ENCODE measurements at regions not wholly inside any gene's neighbourhood (a gene's known extent, or its start where the extent isn't known, plus 50 kb on each side); places are given as distances from the start of the nearest gene placed in this dataset.

DNA sequence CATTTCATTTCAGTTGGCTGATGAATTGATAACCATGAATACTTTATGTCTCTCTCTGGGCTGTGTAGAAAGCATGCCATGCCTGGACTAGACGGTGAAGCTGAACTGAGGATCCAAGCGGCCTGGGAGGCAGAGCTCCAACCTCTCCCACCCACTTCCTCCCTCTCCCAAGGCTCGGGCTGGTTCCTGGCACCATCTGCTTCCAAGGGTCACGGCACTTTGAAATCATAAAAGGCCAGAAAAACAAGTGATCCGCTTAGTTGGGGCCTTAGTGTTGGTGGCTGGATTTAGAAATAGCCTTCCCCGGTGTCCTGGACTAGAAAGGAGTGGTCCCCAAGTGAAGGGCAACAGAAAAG, 202.4 kb upstream of the PMEPA1 start:
- Histone ChIP-seq H3K14ac (ENCODE audit: insufficient read length) (no peak overlapping the region), H3K9ac (replicated peaks in 1 of 4; ENCODE audit: extremely low read depth in 1 of 4, low read depth in 3 of 4, low read length in 3 of 4) (no peak overlapping the region), H4K91ac (replicated peaks; ENCODE audit: insufficient read length, low read length) (no peak overlapping the region), H3K4me1 (replicated peaks in 1 of 4; ENCODE audit: control insufficient read depth in 3 of 4, insufficient read depth in 4 of 4, low read length in 3 of 4) (0 out of 7 replicates have a peak, but pooled peaks cover 0 to 2% (median 0%) of the 10 kb centered on the region in 4 experiments), H4K5ac (ENCODE audit: insufficient read length, low read depth, low read length) (no peak overlapping the region), H3K4me2 (ENCODE audit: insufficient read depth in 1 of 2, low read depth in 2 of 2, low read length in 2 of 2) (no peak overlapping the region), H3K4ac (replicated peaks; ENCODE audit: insufficient read length, low read depth, low read length) (no peak overlapping the region), H3K79me2 (ENCODE audit: control insufficient read depth in 1 of 2, insufficient read depth in 2 of 2, low read length in 2 of 2) (no peaks in the 10 kb centered on the region), H3K4me3 (ENCODE audit: extremely low read depth in 1 of 4, insufficient read depth in 2 of 4, low read depth in 3 of 4, low read length in 4 of 4) (no peak overlapping the region), H3K23me2 (ENCODE audit: low read depth, low read length) (no peaks in the 10 kb centered on the region), H3K36me3 (ENCODE audit: control insufficient read depth in 2 of 4, insufficient read depth in 4 of 4, low read length in 3 of 4) (no peaks in the 10 kb centered on the region), H2BK120ac (replicated peaks; ENCODE audit: low read depth, low read length) (no peak overlapping the region), H2BK15ac (ENCODE audit: low read length) (no peak overlapping the region), H3K23ac (ENCODE audit: insufficient read length) (no peak overlapping the region), H3K27ac (ENCODE audit: low read depth, low read length) (no peak overlapping the region), H2AK5ac (ENCODE audit: low read depth, low read length) (no peak overlapping the region), H3K79me1 (ENCODE audit: low read depth, low read length) (no peaks in the 10 kb centered on the region), H2BK20ac (ENCODE audit: low read length) (no peak overlapping the region), H3K27me3 (replicated peaks in 1 of 4; ENCODE audit: control insufficient read depth in 3 of 4, extremely low read depth in 1 of 4, insufficient read depth in 3 of 4, low read length in 3 of 4) (no peaks in the 10 kb centered on the region), H3K18ac (ENCODE audit: extremely low read depth, low read length) (no peak overlapping the region), H4K20me1 (replicated peaks in 1 of 2; ENCODE audit: control insufficient read depth in 1 of 2, insufficient read depth in 2 of 2, low read length in 2 of 2) (no peaks in the 10 kb centered on the region), H3K9me3 (ENCODE audit: insufficient read depth in 2 of 2, low read depth in 1 of 2, low read length in 1 of 2) (no peaks in the 10 kb centered on the region), H2AFZ (ENCODE audit: low read length) (no peak overlapping the region), H2BK5ac (ENCODE audit: low read depth, low read length) (no peak overlapping the region), H4K8ac (ENCODE audit: extremely low read depth, insufficient read depth, low read length) (no peak overlapping the region), H3K56ac (replicated peaks; ENCODE audit: insufficient read length, low read depth, low read length) (no peak overlapping the region), H2BK12ac (ENCODE audit: low read depth, low read length) (no peak overlapping the region)
- ChIA-PET CTCF (ENCODE audit: partially characterized antibody) (no interaction called here), POLR2A (ENCODE audit: partially characterized antibody) (interaction anchor here (1.2 kb wide), 1 partner anchor 202 kb away, joined by 3 read pairs; the partner anchor contains the start of gene PMEPA1)
- DNase-seq (ENCODE audit: low read depth in 1 of 2, low spot score in 2 of 2) (no peak), FAIRE-seq (no peak)
- WGBS, 2 experiments (ENCODE audit: extremely low coverage in 1 of 2, insufficient coverage in 1 of 2, insufficient read length in 1 of 2, insufficient replicate concordance in 2 of 2, low coverage in 1 of 2, low lambda C conversion rate in 2 of 2, missing lambda C conversion rate in 1 of 2), result 71% methylated on average over 6 of the region's 6 CpGs; no CpG with 5 or more reads in 1 of the 2 experiments
- TF ChIP-seq SRF (IDR thresholded peaks at IDR 0.05; ENCODE audit: low read depth, low read length), result no peak
- TF ChIP-seq PHF8 (conservative IDR thresholded peaks at IDR 0.05; ENCODE audit: low read depth, low read length), result no peak
- TF ChIP-seq CREB1 (IDR thresholded peaks at IDR 0.05), result no peak
- no peak for TF ChIP-seq EGR1 (IDR thresholded peaks at IDR 0.05; ENCODE audit: borderline replicate concordance, low read depth, low read length)
- TF ChIP-seq, protein P1, sequence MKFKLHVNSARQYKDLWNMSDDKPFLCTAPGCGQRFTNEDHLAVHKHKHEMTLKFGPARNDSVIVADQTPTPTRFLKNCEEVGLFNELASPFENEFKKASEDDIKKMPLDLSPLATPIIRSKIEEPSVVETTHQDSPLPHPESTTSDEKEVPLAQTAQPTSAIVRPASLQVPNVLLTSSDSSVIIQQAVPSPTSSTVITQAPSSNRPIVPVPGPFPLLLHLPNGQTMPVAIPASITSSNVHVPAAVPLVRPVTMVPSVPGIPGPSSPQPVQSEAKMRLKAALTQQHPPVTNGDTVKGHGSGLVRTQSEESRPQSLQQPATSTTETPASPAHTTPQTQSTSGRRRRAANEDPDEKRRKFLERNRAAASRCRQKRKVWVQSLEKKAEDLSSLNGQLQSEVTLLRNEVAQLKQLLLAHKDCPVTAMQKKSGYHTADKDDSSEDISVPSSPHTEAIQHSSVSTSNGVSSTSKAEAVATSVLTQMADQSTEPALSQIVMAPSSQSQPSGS (IDR thresholded peaks at IDR 0.05; ENCODE audit: low read length), result no peak
- no peak for TF ChIP-seq GABPA (IDR thresholded peaks at IDR 0.05; ENCODE audit: borderline replicate concordance, insufficient read depth, low read length)
- TF ChIP-seq SP4 (IDR thresholded peaks at IDR 0.05; ENCODE audit: low read length), result no peak
- no peak for TF ChIP-seq SIN3A (conservative IDR thresholded peaks at IDR 0.05 in 1 of 2, IDR thresholded peaks at IDR 0.05 in 1 of 2; ENCODE audit: low read depth in 1 of 2, low read length in 2 of 2)
- TF ChIP-seq RBBP5 (IDR thresholded peaks at IDR 0.05; ENCODE audit: borderline replicate concordance, low read depth, low read length), result no peak
- no peak for TF ChIP-seq CBX5 (IDR thresholded peaks at IDR 0.05; ENCODE audit: low read depth, low read length)
- TF ChIP-seq YY1 (IDR thresholded peaks at IDR 0.05; ENCODE audit: low read depth, low read length), result no peak
- TF ChIP-seq HDAC2 (IDR thresholded peaks at IDR 0.05; ENCODE audit: borderline replicate concordance in 1 of 2, low read depth in 2 of 2, low read length in 2 of 2), result no peak
- no peak for TF ChIP-seq BACH1 (IDR thresholded peaks at IDR 0.05; ENCODE audit: low read length)

Measured in H1 (cell line).